ENCODE measurements at regions not wholly inside any gene's neighbourhood (a gene's known extent, or its start where the extent isn't known, plus 50 kb on each side); places are given as distances from the start of the nearest gene placed in this dataset.

- DNase-seq (no peak), ATAC-seq (no peak)
- Histone ChIP-seq H3K9me3 (no peaks in the 10 kb centered on the region), H3K27me3 (no peaks in the 10 kb centered on the region), H3K4me1 (no peaks in the 10 kb centered on the region), H3K4me3 (no peak overlapping the region), H3K27ac (no peak overlapping the region), H3K36me3 (replicated peaks in 1 of 2; ENCODE audit: insufficient read depth in 1 of 2, low read depth in 2 of 2) (no peaks in the 10 kb centered on the region)
- 81 to 85% methylated on average over 3 of the region's 3 CpGs for WGBS, 2 donors
- intact Hi-C loops (cut with DNase I) = no loop called here
- TF ChIP-seq POLR2A (IDR thresholded peaks at IDR 0.05) (no peak), CTCF (IDR thresholded peaks at IDR 0.05) (no peak)
Observed at GRCh38 chrX:113408843-113409242, 568.2 kb upstream of the AMOT start.

GRCh38 chrX:113400193-113400704 is 559.6 kb upstream of the AMOT start:
- TF ChIP-seq CTCF (IDR thresholded peaks at IDR 0.05) (no peak), POLR2A (IDR thresholded peaks at IDR 0.05) (no peak)
- 41 to 61% methylated on average over 2 of the region's 2 CpGs for WGBS, 2 donors
- no peaks in the 10 kb centered on the region for H3K9me3 ChIP-seq
- H3K4me3 ChIP-seq = no peak overlapping the region
- intact Hi-C loops (cut with DNase I) = no loop called here
- no peaks in the 10 kb centered on the region for H3K27me3 ChIP-seq
- H3K4me1 ChIP-seq = no peaks in the 10 kb centered on the region
- ATAC-seq (no peak), DNase-seq (no peak)
- H3K36me3 ChIP-seq (replicated peaks in 1 of 2; ENCODE audit: insufficient read depth in 1 of 2, low read depth in 2 of 2) = no peaks in the 10 kb centered on the region
- no peak overlapping the region for H3K27ac ChIP-seq

- Histone ChIP-seq H3K36me3 (replicated peaks in 1 of 2; ENCODE audit: insufficient read depth in 1 of 2, low read depth in 2 of 2) (no peaks in the 10 kb centered on the region), H3K27ac (no peak overlapping the region), H3K4me1 (no peaks in the 10 kb centered on the region), H3K4me3 (no peak overlapping the region), H3K27me3 (no peaks in the 10 kb centered on the region), H3K9me3 (no peaks in the 10 kb centered on the region)
- DNase-seq (no peak), ATAC-seq (no peak)
- TF ChIP-seq CTCF (IDR thresholded peaks at IDR 0.05) = no peak
- TF ChIP-seq POLR2A (IDR thresholded peaks at IDR 0.05) = no peak
- intact Hi-C loops (cut with DNase I) = no loop called here
- WGBS, 2 donors = 21 to 22% methylated on average over 5 of the region's 5 CpGs
Observed at GRCh38 chrX:113399506-113400192, 559.0 kb upstream of the AMOT start.

GRCh38 chrX:113392355-113392754 is 551.7 kb upstream of the AMOT start:
- Histone ChIP-seq H3K4me1 (no peaks in the 10 kb centered on the region), H3K27me3 (no peaks in the 10 kb centered on the region), H3K9me3 (no peaks in the 10 kb centered on the region), H3K27ac (no peak overlapping the region), H3K4me3 (no peak overlapping the region), H3K36me3 (replicated peaks in 1 of 2; ENCODE audit: insufficient read depth in 1 of 2, low read depth in 2 of 2) (no peaks in the 10 kb centered on the region)
- 70% methylated on average over 2 of the region's 6 CpGs; no CpG with 5 or more reads in 1 of the 2 donors for WGBS, 2 donors
- TF ChIP-seq POLR2A (IDR thresholded peaks at IDR 0.05) (no peak), CTCF (IDR thresholded peaks at IDR 0.05) (no peak)
- no peak for DNase-seq
- intact Hi-C loops (cut with DNase I) = no loop called here
- no peak for ATAC-seq

- intact Hi-C loops (cut with DNase I) = no loop called here
Observed at GRCh38 chrX:113391875-113392274, 551.2 kb upstream of the AMOT start.

More at GRCh38 chrX:113391875-113392274, 551.2 kb upstream of the AMOT start:
- no peak for DNase-seq
- Histone ChIP-seq H3K27ac (no peak overlapping the region), H3K27me3 (no peaks in the 10 kb centered on the region), H3K9me3 (no peaks in the 10 kb centered on the region), H3K4me1 (no peaks in the 10 kb centered on the region), H3K4me3 (no peak overlapping the region), H3K36me3 (replicated peaks in 1 of 2; ENCODE audit: insufficient read depth in 1 of 2, low read depth in 2 of 2) (no peaks in the 10 kb centered on the region)
- no peak for TF ChIP-seq POLR2A (IDR thresholded peaks at IDR 0.05)
- TF ChIP-seq CTCF (IDR thresholded peaks at IDR 0.05) = no peak
- ATAC-seq = no peak
- WGBS, 2 donors = 65 to 67% methylated on average over 4 to 12 of the region's 13 CpGs
